Stimulated activated CD4-positive, alpha-beta T cell treated with anti-CD3 and anti-CD28 coated beads, Interleukin-12 subunit alpha, Interleukin-12 subunit beta, amount 100 ng/mL, for 4 hours (primary cell): ENCODE measurements at regions not wholly inside any gene's neighbourhood (a gene's known extent, or its start where the extent isn't known, plus 50 kb on each side); places are given as distances from the start of the nearest gene placed in this dataset.
"Not testable (repeated sequence)": the region's sequence is repeated elsewhere in the genome, so short reads cannot be mapped to it uniquely, and the experiment has no call there.

Source experiments
- DNase-seq: peaks from one replicate; pipeline ENCODE4 v3.0.0-alpha.2; 2020

- no peak for DNase-seq
Measured at GRCh38 chr16:82295290-82296201, 125.5 kb upstream of the MPHOSPH6 start.

GRCh38 chr16:82293671-82294070 lies 123.6 kb upstream of the MPHOSPH6 start:
- DNase-seq, result no peak

GRCh38 chr16:82287937-82288336 lies 117.9 kb upstream of the MPHOSPH6 start:
- no peak for DNase-seq

- no peak for DNase-seq
Measured at GRCh38 chr16:82282662-82283061, 112.6 kb upstream of the MPHOSPH6 start.

- no peak for DNase-seq
Measured at GRCh38 chr16:82281544-82281943, 111.5 kb upstream of the MPHOSPH6 start.

GRCh38 chr16:82280867-82281266 lies 110.8 kb upstream of the MPHOSPH6 start:
- DNase-seq, result no peak

- not testable (repeated sequence) for DNase-seq
Measured at GRCh38 chr16:82275349-82275748, 105.3 kb upstream of the MPHOSPH6 start.

- DNase-seq, result no peak
Measured at GRCh38 chr16:82271636-82272035, 101.6 kb upstream of the MPHOSPH6 start.

GRCh38 chr16:82267675-82268074 lies 97.7 kb upstream of the MPHOSPH6 start:
- DNase-seq, result not testable (repeated sequence)

- no peak for DNase-seq
Measured at GRCh38 chr16:82265809-82266208, 95.8 kb upstream of the MPHOSPH6 start.

- DNase-seq, result no peak
Measured at GRCh38 chr16:82264756-82265155, 94.7 kb upstream of the MPHOSPH6 start.

GRCh38 chr16:82263521-82264143 lies 93.6 kb upstream of the MPHOSPH6 start:
- peak; percentile 34 for DNase-seq

GRCh38 chr16:82262244-82262643 lies 92.2 kb upstream of the MPHOSPH6 start:
- DNase-seq, result no peak

- DNase-seq, result no peak
Measured at GRCh38 chr16:82260212-82260795, 90.3 kb upstream of the MPHOSPH6 start.

- no peak for DNase-seq
Measured at GRCh38 chr16:82259731-82260130, 89.7 kb upstream of the MPHOSPH6 start.

- DNase-seq, result no peak
Measured at GRCh38 chr16:82257990-82258389, 88.0 kb upstream of the MPHOSPH6 start.

- no peak for DNase-seq
Measured at GRCh38 chr16:82252582-82252981, 82.6 kb upstream of the MPHOSPH6 start.

- no peak for DNase-seq
Measured at GRCh38 chr16:82248677-82249076, 78.7 kb upstream of the MPHOSPH6 start.

GRCh38 chr16:82248012-82248656 lies 78.1 kb upstream of the MPHOSPH6 start:
- no peak for DNase-seq

- no peak for DNase-seq
Measured at GRCh38 chr16:82242201-82242600, 72.2 kb upstream of the MPHOSPH6 start.

GRCh38 chr16:82241469-82242052 lies 71.5 kb upstream of the MPHOSPH6 start:
- DNase-seq, result no peak

- DNase-seq, result no peak
Measured at GRCh38 chr16:82240111-82240510, 70.1 kb upstream of the MPHOSPH6 start.

- DNase-seq, result no peak
Measured at GRCh38 chr16:82236875-82237274, 66.9 kb upstream of the MPHOSPH6 start.
